IPS-NIHi11 (cell line): ENCODE measurements at regions not wholly inside any gene's neighbourhood (a gene's known extent, or its start where the extent isn't known, plus 50 kb on each side); places are given as distances from the start of the nearest gene placed in this dataset.

ENCODE experiments used
- DNase-seq: peaks from one replicate; pipeline ENCODE4 v3.0.0; 2012; ENCODE audit warnings: mixed read lengths, low spot score

- DNase-seq: no peak
Measured at GRCh38 chr13:108528303-108528702, 101.1 kb upstream of the MYO16 start.

DNA sequence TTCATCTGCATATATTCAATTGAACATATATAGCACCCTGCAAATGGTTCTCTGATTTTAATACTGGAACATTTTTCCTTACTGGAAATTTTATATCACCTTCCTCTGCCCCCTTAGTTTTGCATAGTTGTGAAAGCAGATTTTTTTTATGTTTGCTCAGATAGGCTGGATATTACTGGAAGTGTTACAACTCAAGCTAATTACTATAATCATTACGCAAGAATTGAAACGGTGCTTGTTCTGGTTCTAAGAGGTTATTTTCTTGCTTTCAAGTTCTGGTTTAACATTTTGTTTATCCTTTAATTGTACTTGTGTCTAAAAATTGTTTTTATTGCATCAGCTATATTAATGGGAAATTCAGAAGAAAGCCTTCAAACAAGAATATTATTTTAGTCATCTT, 95.6 kb upstream of the MYO16 start:
- DNase-seq: no peak

DNA sequence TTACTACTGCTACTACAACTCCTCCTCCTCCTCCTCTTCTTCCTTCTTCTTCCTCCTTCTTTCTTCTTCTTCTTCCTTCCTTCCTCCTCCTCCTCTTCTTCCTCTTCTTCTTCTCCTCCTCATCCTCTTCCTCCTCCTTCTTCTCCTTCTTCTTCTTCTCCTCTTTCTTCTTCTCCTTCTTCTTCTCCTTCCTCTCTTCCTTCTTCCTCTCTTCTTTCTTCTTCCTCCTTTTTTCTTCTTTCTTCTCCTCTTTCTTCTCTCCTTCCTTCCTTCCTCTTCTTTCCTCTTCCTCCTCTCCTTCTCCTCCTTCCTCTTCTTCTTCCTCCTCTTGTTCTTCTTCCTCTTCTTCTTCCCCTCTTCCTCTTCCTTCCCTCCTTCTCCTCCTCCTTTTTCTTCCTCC, 94.7 kb upstream of the MYO16 start:
- DNase-seq: no peak

GRCh38 chr13:108549934-108550333, 79.5 kb upstream of the MYO16 start:
- DNase-seq: no peak

DNA sequence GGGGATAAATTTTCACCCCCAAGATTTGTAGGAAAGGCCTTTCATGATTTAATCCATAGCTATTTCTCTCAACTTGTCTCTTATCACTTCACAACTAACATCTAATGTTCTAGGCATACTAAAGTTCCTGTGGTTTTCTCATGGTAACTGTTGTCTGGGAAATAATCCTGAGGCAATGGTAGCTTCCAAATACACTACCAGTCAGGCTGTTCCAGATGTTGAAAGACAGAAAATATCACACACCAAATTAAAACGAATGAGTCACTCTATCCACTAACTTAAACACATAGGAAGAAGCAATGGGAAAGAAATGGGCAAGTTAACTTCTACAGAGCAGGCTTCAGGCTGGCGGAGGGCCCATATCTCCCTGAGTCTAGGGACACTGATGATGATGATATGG, 77.7 kb upstream of the MYO16 start:
- DNase-seq: no peak

GRCh38 chr13:108558489-108558888, 70.9 kb upstream of the MYO16 start:
- DNase-seq: no peak

- no peak for DNase-seq
Measured at GRCh38 chr13:108560093-108560492, 69.3 kb upstream of the MYO16 start.

DNA sequence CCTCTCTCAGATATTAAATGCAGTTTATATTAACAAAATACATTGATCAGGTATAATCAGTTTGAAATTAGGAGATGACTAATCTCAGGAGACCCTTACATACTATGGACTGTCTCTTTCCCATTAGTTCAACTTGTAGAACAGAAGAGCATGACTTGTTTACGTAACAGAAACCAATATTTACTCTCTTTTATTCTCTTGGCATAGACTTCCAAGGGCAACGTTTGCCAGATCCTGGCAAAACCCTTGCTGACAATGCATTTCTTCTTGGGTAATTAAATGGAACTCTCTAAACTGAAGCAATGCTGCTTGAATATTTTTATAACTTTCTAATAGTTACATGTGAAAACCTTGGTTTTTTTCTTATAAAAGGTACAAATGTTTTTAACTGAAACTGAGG, 68.3 kb upstream of the MYO16 start:
- no peak for DNase-seq

- no peak for DNase-seq
Measured at GRCh38 chr13:108566413-108567170, 62.8 kb upstream of the MYO16 start.

DNA sequence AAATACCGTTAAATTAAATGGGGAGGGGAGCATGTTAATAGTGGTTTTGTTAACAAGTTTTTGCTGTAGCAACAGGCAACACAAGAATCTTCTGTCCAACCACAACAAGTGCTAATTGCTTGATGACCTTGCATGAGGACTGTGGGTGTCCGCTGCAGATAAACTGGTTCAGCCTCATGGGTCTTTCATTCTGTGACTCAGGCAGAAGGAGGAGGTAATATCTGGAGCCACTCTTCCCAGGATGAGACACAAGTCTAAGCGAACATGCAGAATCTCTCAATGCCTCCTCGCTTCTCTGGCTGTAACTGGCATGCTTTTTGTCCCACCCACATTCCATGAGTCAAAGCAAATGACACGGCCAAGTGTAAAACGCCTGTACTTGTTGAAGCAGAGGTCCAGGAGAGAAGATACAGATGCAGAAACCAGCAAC, 56.6 kb upstream of the MYO16 start:
- no peak for DNase-seq

GRCh38 chr13:108573455-108573854, 56.0 kb upstream of the MYO16 start:
- DNase-seq: no peak

- DNase-seq: no peak
Measured at GRCh38 chr13:108574856-108575255, 54.6 kb upstream of the MYO16 start.

DNA sequence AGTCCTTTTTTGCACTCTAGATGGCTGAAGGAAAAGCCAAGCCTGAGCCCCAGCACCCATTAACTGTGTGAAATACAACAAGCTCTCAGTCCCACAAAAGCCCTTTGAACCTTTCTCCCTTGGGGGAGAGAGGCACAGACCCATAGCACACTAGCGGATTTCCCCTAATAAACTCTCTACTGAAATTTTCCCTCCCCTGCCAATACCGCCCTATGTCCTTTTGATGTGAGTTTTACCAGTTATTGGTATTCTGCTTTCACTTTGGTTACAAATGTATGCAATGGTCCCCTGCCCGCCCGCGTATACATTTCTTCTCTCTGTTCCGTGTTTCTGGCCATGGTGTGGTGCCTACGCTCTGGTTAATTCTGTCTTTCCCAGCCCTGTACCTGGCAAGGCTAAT, 54.0 kb upstream of the MYO16 start:
- DNase-seq: no peak
